Loucy (cell line): ENCODE measurements at regions not wholly inside any gene's neighbourhood (a gene's known extent, or its start where the extent isn't known, plus 50 kb on each side); places are given as distances from the start of the nearest gene placed in this dataset.
"Not testable (repeated sequence)": the region's sequence is repeated elsewhere in the genome, so short reads cannot be mapped to it uniquely, and the experiment has no call there.

ENCODE experiments used
- H2AFZ ChIP-seq: fragments of 200-600 bp; sonication (generic); 2 replicates; pipeline ENCODE4 v1.6.0; 2016; ENCODE audit warnings: antibody characterized with exemption, mild to moderate bottlenecking, low read length, moderate library complexity
- H3F3A ChIP-seq: fragments of 200-600 bp; 2 replicates; pipeline ENCODE4 v1.6.0; 2016; ENCODE audit warnings: antibody characterized with exemption, low read depth, mild to moderate bottlenecking
- H3K27me3 ChIP-seq: fragments of 200-600 bp; sonication (generic); 2 replicates; pipeline ENCODE4 v1.6.1; 2014; ENCODE audit warnings: low read length, mild to moderate bottlenecking; ENCODE audit not compliant: insufficient read depth, poor library complexity, severe bottlenecking
- H3K36me3 ChIP-seq: fragments of 200-600 bp; sonication (generic); 2 replicates; pipeline ENCODE4 v1.6.1; 2016; ENCODE audit warnings: low read length; ENCODE audit not compliant: insufficient read depth
- H3K4me1 ChIP-seq: fragments of 200-600 bp; sonication (generic); 2 replicates; pipeline ENCODE4 v1.5.1; 2014; ENCODE audit warnings: low read length, mild to moderate bottlenecking; ENCODE audit not compliant: insufficient read depth, poor library complexity, severe bottlenecking
- H3K4me2 ChIP-seq: fragments of 200-600 bp; sonication (generic); 2 replicates; pipeline ENCODE4 v1.6.0; 2014; ENCODE audit warnings: antibody characterized with exemption, low read length, low read depth, mild to moderate bottlenecking; ENCODE audit not compliant: poor library complexity, severe bottlenecking
- H3K4me3 ChIP-seq: fragments of 200-600 bp; sonication (generic); 2 replicates; pipeline ENCODE4 v1.5.1; 2014; ENCODE audit warnings: low read length, mild to moderate bottlenecking, mixed read lengths; ENCODE audit not compliant: poor library complexity, severe bottlenecking
- H3K79me2 ChIP-seq: fragments of 200-600 bp; sonication (generic); 2 replicates; pipeline ENCODE4 v1.6.1; 2014; ENCODE audit warnings: low read length; ENCODE audit not compliant: insufficient read depth
- H3K9ac ChIP-seq: fragments of 200-600 bp; sonication (generic); 2 replicates; pipeline ENCODE4 v1.6.0; 2014; ENCODE audit warnings: mild to moderate bottlenecking, low read depth, low read length, moderate library complexity; ENCODE audit not compliant: poor library complexity, severe bottlenecking
- H3K9me2 ChIP-seq: fragments of 200-600 bp; sonication (generic); replicated peaks from 2 replicates; pipeline ENCODE4 v1.6.1; 2016; ENCODE audit warnings: low read depth, low read length, mixed read lengths
- H3K9me3 ChIP-seq: fragments of 200-600 bp; sonication (generic); 2 replicates; pipeline ENCODE4 v1.6.1; 2014; ENCODE audit warnings: mild to moderate bottlenecking, antibody characterized with exemption, low read length, low read depth; ENCODE audit not compliant: insufficient read depth
- H4K20me1 ChIP-seq: fragments of 200-600 bp; sonication (generic); 2 replicates; pipeline ENCODE4 v1.6.0; 2014; ENCODE audit warnings: antibody characterized with exemption, low read length, mild to moderate bottlenecking; ENCODE audit not compliant: insufficient read depth, poor library complexity, severe bottlenecking
- CTCF ChIP-seq: fragments of 200-600 bp; sonication (generic); conservative IDR thresholded peaks from 2 replicates; pipeline ENCODE4 v1.5.1; 2014; ENCODE audit warnings: mild to moderate bottlenecking, antibody characterized with exemption, low read length
- EZH2phosphoT487 ChIP-seq: fragments of 200-600 bp; IDR thresholded peaks from 2 replicates; pipeline ENCODE4 v1.6.1; 2018; ENCODE audit warnings: antibody characterized with exemption, mild to moderate bottlenecking, moderate library complexity, borderline replicate concordance

GRCh38 chr12:67893022-67893580 lies 96.1 kb upstream of the IFNG-AS1 start:
- H3K9ac ChIP-seq = no peak overlapping the region
- H3K36me3 ChIP-seq = no peaks in the 10 kb centered on the region
- no peaks in the 10 kb centered on the region for H4K20me1 ChIP-seq
- H3K4me1 ChIP-seq = no peaks in the 10 kb centered on the region
- no peaks in the 10 kb centered on the region for H3K27me3 ChIP-seq
- H3K4me3 ChIP-seq = no peak overlapping the region
- H3K79me2 ChIP-seq = no peaks in the 10 kb centered on the region
- no peaks in the 10 kb centered on the region for H3K9me3 ChIP-seq
- H3K4me2 ChIP-seq = no peak overlapping the region
- H3F3A ChIP-seq = no peaks in the 10 kb centered on the region
- TF ChIP-seq CTCF = no peak
- TF ChIP-seq EZH2phosphoT487 = no peak
- H3K9me2 ChIP-seq = no peaks in the 10 kb centered on the region
- no peak overlapping the region for H2AFZ ChIP-seq

GRCh38 chr12:67900418-67900817 lies 88.8 kb upstream of the IFNG-AS1 start:
- H3F3A ChIP-seq, H3K4me1 ChIP-seq, H3K4me2 ChIP-seq, H3K9me2 ChIP-seq, H4K20me1 ChIP-seq, H3K79me2 ChIP-seq, H3K4me3 ChIP-seq, H3K27me3 ChIP-seq, H3K9ac ChIP-seq, H3K36me3 ChIP-seq, H3K9me3 ChIP-seq, H2AFZ ChIP-seq: not testable (repeated sequence)

GRCh38 chr12:67909091-67909531 lies 80.1 kb upstream of the IFNG-AS1 start:
- Histone ChIP-seq H3K4me2 (no peak overlapping the region), H3K27me3 (no peaks in the 10 kb centered on the region), H3K9me2 (no peaks in the 10 kb centered on the region), H3K36me3 (no peaks in the 10 kb centered on the region), H3K9me3 (no peaks in the 10 kb centered on the region), H3K4me3 (no peak overlapping the region), H3K79me2 (no peaks in the 10 kb centered on the region), H4K20me1 (no peaks in the 10 kb centered on the region), H3K9ac (no peak overlapping the region), H3K4me1 (no peaks in the 10 kb centered on the region), H2AFZ (no peak overlapping the region), H3F3A (no peaks in the 10 kb centered on the region)
- no peak for TF ChIP-seq EZH2phosphoT487
- no peak for TF ChIP-seq CTCF

GRCh38 chr12:67909681-67910080 lies 79.6 kb upstream of the IFNG-AS1 start:
- no peak for TF ChIP-seq CTCF
- no peak for TF ChIP-seq EZH2phosphoT487
- no peak overlapping the region for H3K9ac ChIP-seq
- no peaks in the 10 kb centered on the region for H3K4me1 ChIP-seq
- no peaks in the 10 kb centered on the region for H3K36me3 ChIP-seq
- no peak overlapping the region for H3K4me2 ChIP-seq
- no peaks in the 10 kb centered on the region for H3K9me3 ChIP-seq
- H3F3A ChIP-seq = no peaks in the 10 kb centered on the region
- no peak overlapping the region for H3K4me3 ChIP-seq
- H3K27me3 ChIP-seq = no peaks in the 10 kb centered on the region
- no peaks in the 10 kb centered on the region for H4K20me1 ChIP-seq
- no peak overlapping the region for H2AFZ ChIP-seq
- no peaks in the 10 kb centered on the region for H3K9me2 ChIP-seq
- H3K79me2 ChIP-seq = no peaks in the 10 kb centered on the region
